ENCODE measurements at regions not wholly inside any gene's neighbourhood (a gene's known extent, or its start where the extent isn't known, plus 50 kb on each side); places are given as distances from the start of the nearest gene placed in this dataset.
"Not testable (repeated sequence)": the region's sequence is repeated elsewhere in the genome, so short reads cannot be mapped to it uniquely, and the experiment has no call there.

DNA sequence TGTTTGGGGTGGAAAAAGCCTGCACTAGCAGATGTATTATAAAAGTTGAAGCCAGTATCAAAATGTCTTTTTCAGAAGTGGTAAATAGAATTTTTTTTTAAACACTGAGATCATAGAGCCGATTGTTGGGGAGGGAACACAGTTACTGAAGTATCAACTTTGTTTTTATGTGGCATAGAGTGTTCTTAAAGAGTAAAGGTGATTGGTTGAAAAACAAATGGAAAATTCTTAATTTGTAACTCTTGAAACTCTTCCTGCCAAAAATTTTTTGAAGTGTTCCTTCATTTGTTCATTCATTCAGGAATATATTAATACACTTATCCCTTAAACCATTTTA is 83.3 kb downstream of the DISP1 start:
- WGBS, 2 donors, result 4 to 12% methylated on average over 1 of the region's 1 CpG

DNA sequence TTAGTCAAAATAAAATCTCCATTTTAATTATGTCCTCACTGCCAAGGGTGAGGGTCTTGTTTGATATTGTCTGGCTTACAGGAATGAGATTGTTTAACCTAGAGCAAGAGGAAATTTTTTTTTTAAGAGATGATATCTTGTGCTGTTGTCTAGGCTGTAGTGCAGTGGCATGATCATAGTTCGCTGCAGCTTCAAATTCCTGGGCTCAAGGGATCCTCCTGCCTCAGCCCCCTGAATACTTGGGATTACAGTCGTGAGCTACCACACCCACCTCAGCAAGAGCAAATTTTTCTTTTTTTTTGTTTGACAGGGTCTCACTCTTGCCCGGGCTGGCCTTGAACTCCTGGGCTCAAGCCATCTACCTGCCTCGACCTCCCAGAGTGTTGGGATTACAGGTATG is 84.6 kb downstream of the DISP1 start:
- no peak for DNase-seq
- WGBS, 2 donors, result 96 to 97% methylated on average over 4 of the region's 4 CpGs
- H3K4me1 ChIP-seq, result no peaks in the 10 kb centered on the region
- no peak overlapping the region for H3K27ac ChIP-seq
- intact Hi-C loops (cut with DNase I), result no loop called here
- no peak overlapping the region for H3K4me3 ChIP-seq (replicated peaks in 1 of 3)
- no peaks in the 10 kb centered on the region for H3K27me3 ChIP-seq
- no peak for TF ChIP-seq POLR2A (IDR thresholded peaks at IDR 0.05)
- TF ChIP-seq, protein P1, sequence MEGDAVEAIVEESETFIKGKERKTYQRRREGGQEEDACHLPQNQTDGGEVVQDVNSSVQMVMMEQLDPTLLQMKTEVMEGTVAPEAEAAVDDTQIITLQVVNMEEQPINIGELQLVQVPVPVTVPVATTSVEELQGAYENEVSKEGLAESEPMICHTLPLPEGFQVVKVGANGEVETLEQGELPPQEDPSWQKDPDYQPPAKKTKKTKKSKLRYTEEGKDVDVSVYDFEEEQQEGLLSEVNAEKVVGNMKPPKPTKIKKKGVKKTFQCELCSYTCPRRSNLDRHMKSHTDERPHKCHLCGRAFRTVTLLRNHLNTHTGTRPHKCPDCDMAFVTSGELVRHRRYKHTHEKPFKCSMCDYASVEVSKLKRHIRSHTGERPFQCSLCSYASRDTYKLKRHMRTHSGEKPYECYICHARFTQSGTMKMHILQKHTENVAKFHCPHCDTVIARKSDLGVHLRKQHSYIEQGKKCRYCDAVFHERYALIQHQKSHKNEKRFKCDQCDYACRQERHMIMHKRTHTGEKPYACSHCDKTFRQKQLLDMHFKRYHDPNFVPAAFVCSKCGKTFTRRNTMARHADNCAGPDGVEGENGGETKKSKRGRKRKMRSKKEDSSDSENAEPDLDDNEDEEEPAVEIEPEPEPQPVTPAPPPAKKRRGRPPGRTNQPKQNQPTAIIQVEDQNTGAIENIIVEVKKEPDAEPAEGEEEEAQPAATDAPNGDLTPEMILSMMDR (IDR thresholded peaks at IDR 0.05), result no peak
- H3K36me3 ChIP-seq, result no peaks in the 10 kb centered on the region
- no peaks in the 10 kb centered on the region for H3K9me3 ChIP-seq

More for the DNA sequence above, 83.3 kb downstream of the DISP1 start:
- Histone ChIP-seq H3K4me1 (no peaks in the 10 kb centered on the region), H3K36me3 (no peaks in the 10 kb centered on the region), H3K27me3 (no peaks in the 10 kb centered on the region), H3K4me3 (replicated peaks in 1 of 3) (no peak overlapping the region), H3K9me3 (no peaks in the 10 kb centered on the region), H3K27ac (peak overlapping the region in 1 of 3 donors; percentile 67)
- peak in 1 of 2 donors; percentile 18 for TF ChIP-seq POLR2A (IDR thresholded peaks at IDR 0.05)
- TF ChIP-seq, protein P1 (IDR thresholded peaks at IDR 0.05), result no peak
- DNase-seq, result no peak
- intact Hi-C loops (cut with DNase I), result no loop called here

DNA sequence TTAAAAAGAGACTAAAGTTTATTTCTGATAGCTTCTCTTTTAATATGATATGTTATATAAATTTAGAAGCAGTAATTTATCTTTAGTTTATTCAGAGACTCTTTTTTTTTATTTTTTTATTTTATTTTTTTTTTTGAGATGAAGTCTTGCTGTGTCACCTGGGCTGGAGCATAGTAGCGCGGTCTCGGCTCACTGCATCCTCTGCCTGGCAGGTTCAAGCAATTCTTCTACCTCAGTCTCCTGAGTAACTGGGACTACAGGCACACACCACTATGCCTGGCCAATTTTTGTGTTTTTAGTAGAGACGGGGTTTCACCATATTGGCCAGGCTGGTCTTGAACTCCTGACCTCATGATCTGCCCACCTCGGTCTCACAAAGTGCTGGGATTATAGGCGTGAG is 89.6 kb downstream of the DISP1 start:
- Histone ChIP-seq H3K4me1 (no peaks in the 10 kb centered on the region), H3K9me3 (no peaks in the 10 kb centered on the region)
- WGBS, 2 donors, result 71 to 72% methylated on average over 6 of the region's 6 CpGs

DNA sequence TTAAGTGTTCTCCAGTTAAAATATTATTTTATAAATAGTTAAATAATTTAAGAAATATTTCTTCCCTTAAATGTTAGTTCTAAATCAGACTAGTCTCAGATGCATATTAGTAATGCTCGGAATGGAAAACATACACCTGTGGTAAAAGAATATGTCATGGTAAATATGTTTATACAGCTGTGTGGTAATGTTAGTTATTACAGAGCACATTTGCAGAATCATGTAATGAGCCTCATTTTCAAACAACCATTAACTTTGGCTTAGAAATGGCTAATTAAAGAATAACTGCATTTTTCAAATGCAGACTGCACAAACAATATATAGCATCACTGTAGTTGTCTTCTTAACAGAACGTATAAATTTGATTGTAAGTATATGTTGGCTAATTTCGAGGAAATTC is 90.3 kb downstream of the DISP1 start:
- no peaks in the 10 kb centered on the region for H3K27me3 ChIP-seq
- H3K4me3 ChIP-seq (replicated peaks in 1 of 3), result no peak overlapping the region
- 95 to 97% methylated on average over 3 of the region's 3 CpGs for WGBS, 2 donors
- no peak for DNase-seq
- no peaks in the 10 kb centered on the region for H3K4me1 ChIP-seq
- H3K36me3 ChIP-seq, result no peaks in the 10 kb centered on the region
- no peaks in the 10 kb centered on the region for H3K9me3 ChIP-seq
- no peak overlapping the region for H3K27ac ChIP-seq
- no peak for TF ChIP-seq POLR2A (IDR thresholded peaks at IDR 0.05)
- TF ChIP-seq, protein P1 (IDR thresholded peaks at IDR 0.05), result no peak
- intact Hi-C loops (cut with DNase I), result no loop called here

More for the DNA sequence above, 89.6 kb downstream of the DISP1 start:
- Histone ChIP-seq H3K4me3 (replicated peaks in 1 of 3) (no peak overlapping the region), H3K36me3 (no peaks in the 10 kb centered on the region), H3K27ac (no peak overlapping the region), H3K27me3 (no peaks in the 10 kb centered on the region)
- TF ChIP-seq, protein P1 (IDR thresholded peaks at IDR 0.05), result no peak
- TF ChIP-seq POLR2A (IDR thresholded peaks at IDR 0.05), result no peak
- intact Hi-C loops (cut with DNase I), result no loop called here
- peak; percentile 58 to 66 for DNase-seq

DNA sequence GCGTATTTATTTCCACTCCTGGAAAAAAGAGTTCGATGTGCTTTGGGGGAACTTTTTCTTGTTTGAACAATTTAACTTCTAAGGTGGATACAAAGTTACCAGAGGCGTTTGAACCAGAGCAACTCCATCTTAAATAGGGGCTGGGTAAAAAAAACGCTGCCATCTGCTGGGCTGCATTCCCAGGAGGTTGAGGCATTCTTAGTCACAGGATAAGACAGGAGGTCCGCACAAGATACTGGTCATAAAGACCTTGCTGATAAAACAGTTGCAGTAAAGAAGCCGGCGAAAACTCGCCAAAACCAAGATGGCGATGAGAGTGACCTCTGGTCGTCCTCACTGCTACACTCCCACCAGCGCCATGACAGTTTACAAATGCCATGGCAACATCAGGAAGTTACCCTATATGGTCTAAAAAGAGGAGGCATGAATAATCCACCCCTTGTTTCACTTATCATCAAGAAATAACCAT is 91.5 kb downstream of the DISP1 start:
- H3K4me1 ChIP-seq; intact Hi-C loops (cut with DNase I); H3K27me3 ChIP-seq; H3K4me3 ChIP-seq (replicated peaks in 1 of 3); H3K27ac ChIP-seq; DNase-seq; H3K9me3 ChIP-seq; H3K36me3 ChIP-seq: not testable (repeated sequence)
- WGBS, 2 donors, result 93 to 94% methylated on average over 11 of the region's 11 CpGs

DNA sequence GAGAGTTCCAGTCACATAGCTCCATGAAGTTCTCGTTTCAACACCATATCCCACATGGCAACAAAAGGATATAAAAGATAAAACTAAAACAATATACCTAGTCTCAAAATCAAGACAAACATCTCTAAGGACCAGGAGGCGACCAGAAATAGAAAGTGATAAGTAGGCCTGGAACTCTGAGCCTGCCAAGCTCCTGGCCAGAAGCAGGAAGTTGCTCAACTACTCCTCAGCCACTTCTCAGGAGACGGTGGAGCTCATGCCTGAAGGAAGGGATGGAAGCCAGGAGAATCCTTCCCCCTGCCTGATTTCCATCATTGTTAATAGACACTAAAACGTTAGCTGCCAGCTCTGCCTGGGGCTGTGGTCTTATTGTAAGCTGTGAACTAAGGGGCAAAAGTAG is 94.7 kb downstream of the DISP1 start:
- Histone ChIP-seq H3K27ac (no peak overlapping the region), H3K4me1 (no peaks in the 10 kb centered on the region), H3K4me3 (replicated peaks in 1 of 3) (no peak overlapping the region), H3K27me3 (no peaks in the 10 kb centered on the region), H3K9me3 (no peaks in the 10 kb centered on the region), H3K36me3 (no peaks in the 10 kb centered on the region)
- peak; percentile 24 to 45 for DNase-seq
- TF ChIP-seq, protein P1 (IDR thresholded peaks at IDR 0.05), result no peak
- no peak for TF ChIP-seq POLR2A (IDR thresholded peaks at IDR 0.05)
- intact Hi-C loops (cut with DNase I), result no loop called here
- 37 to 46% methylated on average over 4 of the region's 4 CpGs for WGBS, 2 donors

All from thyroid gland (tissue), 4 donors.